ENCODE measurements at regions not wholly inside any gene's neighbourhood (a gene's known extent, or its start where the extent isn't known, plus 50 kb on each side); places are given as distances from the start of the nearest gene placed in this dataset.

GRCh38 chr1:31522556-31522845, 53.8 kb upstream of the TINAGL1 start:
- ATAC-seq (ENCODE audit: low read depth) (no peak), DNase-seq (no peak)
- H3K4me2 ChIP-seq (ENCODE audit: low read depth, low read length) = no peak overlapping the region
- BruUV-seq (replicated peaks) = no TSS peak
- H3K4me3 ChIP-seq (ENCODE audit: insufficient read depth, low read depth, low read length) = no peak overlapping the region
- H3K23ac ChIP-seq (ENCODE audit: low read depth, low read length) = no peak overlapping the region
- no peak overlapping the region for H2AK9ac ChIP-seq (replicated peaks; ENCODE audit: low read depth, low read length, poor library complexity)
- TF ChIP-seq ELK1 (IDR thresholded peaks at IDR 0.05; ENCODE audit: borderline replicate concordance, low read depth, low read length) (no peak), RFX5 (IDR thresholded peaks at IDR 0.05; ENCODE audit: low read depth, low read length) (no peak), CHD1 (IDR thresholded peaks at IDR 0.05; ENCODE audit: low read depth, low read length) (no peak), MAZ (IDR thresholded peaks at IDR 0.05; ENCODE audit: borderline replicate concordance, low read depth, low read length) (no peak), BHLHE40 (IDR thresholded peaks at IDR 0.05; ENCODE audit: low read depth, low read length) (no peak)
- no peak overlapping the region for H3K4ac ChIP-seq (ENCODE audit: low read depth, low read length)
- no peak overlapping the region for H4K8ac ChIP-seq (ENCODE audit: low read depth in 2 of 2, low read length in 2 of 2)
- H3K4me1 ChIP-seq (ENCODE audit: control insufficient read depth, insufficient read depth, low read length) = no peaks in the 10 kb centered on the region
- H3K9me3 ChIP-seq (ENCODE audit: control insufficient read depth, insufficient read depth, low read length) = peaks cover 3% of the 10 kb centered on the region; the same call in 1 of the 2 replicates
- H3K56ac ChIP-seq (ENCODE audit: extremely low read depth, insufficient read depth, low read length) = no peak overlapping the region
- no peak overlapping the region for H3K27ac ChIP-seq (ENCODE audit: insufficient read depth, low read length)
- intact Hi-C loops (cut with micrococcal nuclease) = no loop called here
- no peak overlapping the region for H2AFZ ChIP-seq (replicated peaks; ENCODE audit: low read length, poor library complexity)
- H4K5ac ChIP-seq (ENCODE audit: low read depth, low read length) = no peak overlapping the region
- H3K18ac ChIP-seq (ENCODE audit: low read depth, low read length) = no peak overlapping the region
- in situ Hi-C loops (cut with MboI; ENCODE audit: low sequenced_read_pairs) = no loop called here
- no peak overlapping the region for H3K9ac ChIP-seq (ENCODE audit: low read depth, low read length)
- WGBS, 2 experiments (ENCODE audit: extremely low coverage in 2 of 2, insufficient read length in 1 of 2) = 29% methylated on average over 2 of the region's 5 CpGs; no CpG with 5 or more reads in 1 of the 2 experiments
- POLR2A ChIA-PET (ENCODE audit: unreplicated experiment) = no interaction called here
- H3K36me3 ChIP-seq (ENCODE audit: control insufficient read depth, insufficient read depth, low read length) = no peaks in the 10 kb centered on the region
- H3K27me3 ChIP-seq (ENCODE audit: control insufficient read depth, insufficient read depth, low read length) = peaks cover 32% of the 10 kb centered on the region
- H2AK5ac ChIP-seq (ENCODE audit: low read depth, low read length) = no peak overlapping the region
- no peak overlapping the region for H2BK20ac ChIP-seq (ENCODE audit: low read depth, low read length)
- H3K14ac ChIP-seq (replicated peaks; ENCODE audit: low read depth, low read length) = no peak overlapping the region
- dilution Hi-C loops (cut with HindIII; ENCODE audit: low sequenced_read_pairs, unreplicated experiment) = no loop called here
- no peaks in the 10 kb centered on the region for H3K79me1 ChIP-seq (ENCODE audit: low read depth in 1 of 2, low read length in 2 of 2)
- H2BK5ac ChIP-seq (ENCODE audit: low read depth, low read length, poor library complexity, severe bottlenecking) = no peak overlapping the region
- no peak overlapping the region for H2BK15ac ChIP-seq (ENCODE audit: low read depth, low read length)
- no peak overlapping the region for H2BK120ac ChIP-seq (ENCODE audit: low read depth, low read length)
- CTCF ChIA-PET = no interaction called here
- H4K20me1 ChIP-seq (ENCODE audit: insufficient read depth, low read length) = no peaks in the 10 kb centered on the region
- H3K9me1 ChIP-seq (ENCODE audit: insufficient read depth, low read length) = no peaks in the 10 kb centered on the region
- no peak overlapping the region for H4K91ac ChIP-seq (ENCODE audit: insufficient read depth, low read depth, low read length)
